ENCODE measurements at regions not wholly inside any gene's neighbourhood (a gene's known extent, or its start where the extent isn't known, plus 50 kb on each side); places are given as distances from the start of the nearest gene placed in this dataset.

DNA sequence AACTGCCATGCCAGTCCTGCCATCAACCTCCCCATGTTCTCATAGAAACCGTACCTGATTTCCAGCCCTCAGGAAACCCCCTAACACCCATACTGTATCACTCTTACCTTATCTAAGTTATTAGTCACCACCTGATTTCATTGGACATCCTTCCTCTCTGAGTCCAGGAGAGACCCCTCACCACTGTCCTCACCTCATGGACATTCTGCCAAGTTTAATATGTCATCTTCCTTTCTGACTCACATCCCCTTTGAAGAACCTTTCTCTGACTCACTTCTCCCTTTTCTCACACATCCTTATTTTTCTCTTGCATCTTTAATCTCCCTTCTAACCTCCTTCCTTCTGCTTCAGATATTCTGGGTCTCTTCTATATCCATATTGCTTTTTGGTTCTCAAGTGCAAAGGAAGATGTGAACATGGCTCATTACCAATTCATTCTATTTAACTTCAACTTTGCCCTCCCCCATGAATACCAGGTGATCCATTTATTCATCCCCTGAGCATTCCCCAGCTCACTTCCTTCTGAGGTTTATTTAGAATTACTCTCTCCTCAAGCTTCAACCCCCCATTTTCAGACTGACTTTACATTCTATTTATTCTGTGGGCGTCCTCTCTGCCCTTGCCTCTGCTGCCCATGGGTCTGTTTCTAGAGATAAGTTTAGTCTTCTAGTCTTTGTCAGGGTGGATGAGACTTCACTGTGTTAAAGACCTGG lies 206.8 kb upstream of the ESRRG start:
- TF ChIP-seq, protein P1, sequence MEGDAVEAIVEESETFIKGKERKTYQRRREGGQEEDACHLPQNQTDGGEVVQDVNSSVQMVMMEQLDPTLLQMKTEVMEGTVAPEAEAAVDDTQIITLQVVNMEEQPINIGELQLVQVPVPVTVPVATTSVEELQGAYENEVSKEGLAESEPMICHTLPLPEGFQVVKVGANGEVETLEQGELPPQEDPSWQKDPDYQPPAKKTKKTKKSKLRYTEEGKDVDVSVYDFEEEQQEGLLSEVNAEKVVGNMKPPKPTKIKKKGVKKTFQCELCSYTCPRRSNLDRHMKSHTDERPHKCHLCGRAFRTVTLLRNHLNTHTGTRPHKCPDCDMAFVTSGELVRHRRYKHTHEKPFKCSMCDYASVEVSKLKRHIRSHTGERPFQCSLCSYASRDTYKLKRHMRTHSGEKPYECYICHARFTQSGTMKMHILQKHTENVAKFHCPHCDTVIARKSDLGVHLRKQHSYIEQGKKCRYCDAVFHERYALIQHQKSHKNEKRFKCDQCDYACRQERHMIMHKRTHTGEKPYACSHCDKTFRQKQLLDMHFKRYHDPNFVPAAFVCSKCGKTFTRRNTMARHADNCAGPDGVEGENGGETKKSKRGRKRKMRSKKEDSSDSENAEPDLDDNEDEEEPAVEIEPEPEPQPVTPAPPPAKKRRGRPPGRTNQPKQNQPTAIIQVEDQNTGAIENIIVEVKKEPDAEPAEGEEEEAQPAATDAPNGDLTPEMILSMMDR (IDR thresholded peaks at IDR 0.05), result no peak
- no peak for TF ChIP-seq POLR2A (IDR thresholded peaks at IDR 0.05)
